HL-60 (cell line): ENCODE measurements at regions not wholly inside any gene's neighbourhood (a gene's known extent, or its start where the extent isn't known, plus 50 kb on each side); places are given as distances from the start of the nearest gene placed in this dataset.

Experiments used
- DNase-seq, 2 experiments: peaks; one replicate each; pipeline ENCODE4 v3.0.0-alpha.2; 2010 to 2020; ENCODE audit warnings: low read depth in 1 of 2, low spot score in 1 of 2
- H3K27ac ChIP-seq: fragments of 250-450 bp; sonication (Bioruptor Pico); replicated peaks from 2 replicates; pipeline ENCODE4 v1.5.1; 2020; ENCODE audit warnings: mild to moderate bottlenecking, moderate library complexity
- H3K27me3 ChIP-seq: fragments of 250-450 bp; sonication (Bioruptor Pico); 2 replicates; pipeline ENCODE4 v1.5.1; 2021; ENCODE audit warnings: mild to moderate bottlenecking, moderate library complexity; ENCODE audit not compliant: insufficient read depth, poor library complexity, severe bottlenecking
- H3K4me3 ChIP-seq: replicated peaks from 2 replicates; pipeline ENCODE4 v1.5.1; 2011; ENCODE audit warnings: mild to moderate bottlenecking, control low read depth, low read length; ENCODE audit not compliant: insufficient read depth
- CTCF ChIP-seq: IDR thresholded peaks from one replicate; pipeline ENCODE4 v1.5.1; 2011; ENCODE audit warnings: low read length, control low read depth, inconsistent platforms; ENCODE audit not compliant: insufficient read depth
- GABPA ChIP-seq: IDR thresholded peaks from 2 replicates; pipeline ENCODE4 v1.6.1; 2012; ENCODE audit warnings: low read depth
- POLR2AphosphoS5 ChIP-seq: IDR thresholded peaks from 2 replicates; pipeline ENCODE4 v1.6.1; 2012; ENCODE audit warnings: low read depth
- SPI1 ChIP-seq: IDR thresholded peaks from 2 replicates; pipeline ENCODE4 v1.6.1; 2012; ENCODE audit warnings: low read depth, mild to moderate bottlenecking, borderline replicate concordance
- TF ChIP-seq, protein P1 (sequence below): IDR thresholded peaks from 2 replicates; pipeline ENCODE4 v1.6.1; 2012; ENCODE audit warnings: low read depth; ENCODE audit not compliant: insufficient replicate concordance

DNA sequence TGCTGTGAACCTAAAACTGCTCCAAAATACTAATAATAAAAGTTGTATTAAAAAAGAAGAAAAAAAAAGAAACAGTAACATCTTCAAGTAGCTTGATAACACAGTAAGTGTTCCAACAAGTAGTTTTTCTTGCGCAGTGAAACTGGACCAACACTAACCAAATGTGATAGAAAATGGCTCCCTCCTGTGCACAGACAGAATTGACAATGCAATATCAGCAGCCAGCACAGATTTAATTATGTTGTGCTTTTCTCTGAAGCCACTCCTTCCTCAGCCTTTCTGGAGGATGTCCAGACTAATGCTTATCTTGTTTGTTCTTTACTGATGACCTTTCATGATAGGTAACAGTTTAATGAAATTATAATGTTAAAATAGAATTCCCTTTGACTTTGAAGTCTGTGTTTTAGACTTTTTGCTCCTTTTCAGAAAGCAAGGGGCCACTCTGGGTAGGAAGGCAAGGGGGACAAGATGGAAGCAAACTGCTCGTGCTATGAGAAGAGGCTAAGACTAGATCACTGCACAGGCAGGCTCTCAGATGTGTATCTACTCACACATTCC lies 147.1 kb upstream of the RPL34 start:
- no peak for TF ChIP-seq POLR2AphosphoS5
- TF ChIP-seq, protein P1, sequence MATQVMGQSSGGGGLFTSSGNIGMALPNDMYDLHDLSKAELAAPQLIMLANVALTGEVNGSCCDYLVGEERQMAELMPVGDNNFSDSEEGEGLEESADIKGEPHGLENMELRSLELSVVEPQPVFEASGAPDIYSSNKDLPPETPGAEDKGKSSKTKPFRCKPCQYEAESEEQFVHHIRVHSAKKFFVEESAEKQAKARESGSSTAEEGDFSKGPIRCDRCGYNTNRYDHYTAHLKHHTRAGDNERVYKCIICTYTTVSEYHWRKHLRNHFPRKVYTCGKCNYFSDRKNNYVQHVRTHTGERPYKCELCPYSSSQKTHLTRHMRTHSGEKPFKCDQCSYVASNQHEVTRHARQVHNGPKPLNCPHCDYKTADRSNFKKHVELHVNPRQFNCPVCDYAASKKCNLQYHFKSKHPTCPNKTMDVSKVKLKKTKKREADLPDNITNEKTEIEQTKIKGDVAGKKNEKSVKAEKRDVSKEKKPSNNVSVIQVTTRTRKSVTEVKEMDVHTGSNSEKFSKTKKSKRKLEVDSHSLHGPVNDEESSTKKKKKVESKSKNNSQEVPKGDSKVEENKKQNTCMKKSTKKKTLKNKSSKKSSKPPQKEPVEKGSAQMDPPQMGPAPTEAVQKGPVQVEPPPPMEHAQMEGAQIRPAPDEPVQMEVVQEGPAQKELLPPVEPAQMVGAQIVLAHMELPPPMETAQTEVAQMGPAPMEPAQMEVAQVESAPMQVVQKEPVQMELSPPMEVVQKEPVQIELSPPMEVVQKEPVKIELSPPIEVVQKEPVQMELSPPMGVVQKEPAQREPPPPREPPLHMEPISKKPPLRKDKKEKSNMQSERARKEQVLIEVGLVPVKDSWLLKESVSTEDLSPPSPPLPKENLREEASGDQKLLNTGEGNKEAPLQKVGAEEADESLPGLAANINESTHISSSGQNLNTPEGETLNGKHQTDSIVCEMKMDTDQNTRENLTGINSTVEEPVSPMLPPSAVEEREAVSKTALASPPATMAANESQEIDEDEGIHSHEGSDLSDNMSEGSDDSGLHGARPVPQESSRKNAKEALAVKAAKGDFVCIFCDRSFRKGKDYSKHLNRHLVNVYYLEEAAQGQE: no peak
- no peak for TF ChIP-seq CTCF
- TF ChIP-seq SPI1: no peak
- TF ChIP-seq GABPA: no peak
- DNase-seq: no peak
- H3K27ac ChIP-seq: no peak overlapping the region
- no peaks in the 10 kb centered on the region for H3K27me3 ChIP-seq
- no peak overlapping the region for H3K4me3 ChIP-seq

DNA sequence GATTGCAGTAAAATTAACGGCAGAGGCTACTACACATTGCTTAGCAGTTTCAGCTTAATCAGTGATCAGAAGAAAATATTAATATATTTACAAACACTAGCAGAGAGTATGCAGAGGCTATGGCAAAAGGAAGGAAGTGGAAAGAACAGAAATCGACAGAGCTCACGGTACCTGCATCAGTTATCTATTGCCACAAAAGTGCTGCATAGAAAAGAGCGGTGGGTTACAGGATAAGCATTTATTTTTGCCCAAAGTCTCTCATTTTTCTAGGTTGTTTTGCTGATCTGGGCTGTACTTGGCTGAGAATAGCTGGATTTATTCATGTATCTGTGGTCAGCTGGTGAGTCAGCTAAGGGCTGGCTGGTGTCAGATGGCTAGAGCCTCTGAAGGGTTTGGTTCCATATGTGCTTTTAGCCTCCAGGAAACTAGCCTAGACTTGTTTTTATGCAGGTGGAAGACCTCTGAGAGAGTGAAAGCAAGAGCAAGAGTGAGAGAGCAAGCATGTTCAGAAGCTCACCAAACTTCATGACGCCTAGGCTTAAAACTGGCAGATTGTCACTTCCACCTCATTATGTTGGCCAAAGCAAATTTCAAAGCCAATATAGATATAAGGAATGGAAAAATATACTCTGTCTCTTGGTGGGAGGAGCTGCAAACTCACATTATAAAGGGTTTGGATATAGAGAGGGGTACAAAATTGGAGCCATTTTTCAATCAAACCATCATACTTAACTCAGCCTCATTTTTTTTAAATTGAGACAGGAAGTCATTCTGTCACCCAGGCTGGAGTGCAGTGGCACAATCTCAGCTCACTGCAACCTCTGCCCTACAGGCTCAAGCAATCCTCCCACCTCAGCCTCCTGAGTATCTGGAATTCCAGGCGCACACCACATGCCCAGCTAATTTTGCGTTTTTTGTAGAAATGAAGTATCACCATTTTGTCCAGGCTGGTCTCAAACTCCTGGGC lies 153.2 kb upstream of the RPL34 start:
- Histone ChIP-seq H3K27ac (no peak overlapping the region), H3K27me3 (no peaks in the 10 kb centered on the region), H3K4me3 (no peak overlapping the region)
- TF ChIP-seq POLR2AphosphoS5 (no peak), SPI1 (no peak), CTCF (no peak), GABPA (no peak)
- TF ChIP-seq, protein P1: no peak
- no peak for DNase-seq

DNA sequence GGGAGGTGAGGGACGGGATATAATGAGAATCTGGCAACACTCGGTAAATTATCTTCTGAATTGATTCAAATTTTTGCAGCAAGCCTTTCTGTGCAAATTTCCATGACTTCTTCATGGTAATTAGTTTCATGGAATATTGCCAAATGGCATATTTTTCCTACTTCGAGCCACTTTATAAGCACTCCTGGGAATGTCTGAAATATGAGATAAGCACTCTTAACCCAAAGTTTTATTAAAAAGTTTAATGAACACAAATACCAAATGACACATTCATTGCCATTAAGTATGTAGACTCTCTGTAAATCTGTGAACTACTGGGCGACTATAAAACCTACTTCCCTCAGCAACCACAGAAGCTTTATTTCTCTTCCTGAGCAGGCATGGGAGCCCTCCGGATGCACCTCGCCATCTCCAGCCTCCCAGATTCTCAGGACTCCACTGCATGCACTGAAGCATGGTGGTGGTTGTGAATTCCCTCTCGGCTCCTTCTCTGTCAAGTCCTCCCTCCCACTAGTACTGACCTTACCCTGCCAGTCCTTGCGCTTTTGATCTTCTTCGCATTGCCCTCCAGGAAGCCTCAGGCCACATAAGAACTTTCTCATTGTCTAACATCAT lies 154.4 kb upstream of the RPL34 start:
- no peak for TF ChIP-seq SPI1
- TF ChIP-seq GABPA: no peak
- no peak for TF ChIP-seq CTCF
- TF ChIP-seq, protein P1: no peak
- TF ChIP-seq POLR2AphosphoS5: no peak
- H3K27ac ChIP-seq: no peak overlapping the region
- H3K4me3 ChIP-seq: no peak overlapping the region
- no peak for DNase-seq
- no peaks in the 10 kb centered on the region for H3K27me3 ChIP-seq
